Progenitor cell of endocrine pancreas (in vitro differentiated cells): ENCODE measurements at regions not wholly inside any gene's neighbourhood (a gene's known extent, or its start where the extent isn't known, plus 50 kb on each side); places are given as distances from the start of the nearest gene placed in this dataset.

ENCODE experiments used
- DNase-seq: peaks from one replicate; pipeline ENCODE4 v3.0.0; 2021; ENCODE audit warnings: low spot score; ENCODE audit not compliant: unreplicated experiment
- H3K27ac Mint-ChIP-seq: 2 replicates; pipeline ENCODE4 v1.8.0; 2021; ENCODE audit warnings: mild to moderate bottlenecking, moderate library complexity, mixed read lengths
- H3K27me3 Mint-ChIP-seq: 2 replicates; pipeline ENCODE4 v1.8.0; 2021; ENCODE audit warnings: mixed read lengths
- H3K36me3 Mint-ChIP-seq: 2 replicates; pipeline ENCODE4 v1.8.0; 2022; ENCODE audit warnings: mixed read lengths; ENCODE audit not compliant: insufficient read depth
- H3K4me1 Mint-ChIP-seq: 2 replicates; pipeline ENCODE4 v1.8.0; 2021; ENCODE audit warnings: low read depth, mixed read lengths
- H3K4me3 Mint-ChIP-seq: 2 replicates; pipeline ENCODE4 v1.8.0; 2021; ENCODE audit warnings: low read depth, mild to moderate bottlenecking, moderate library complexity, mixed read lengths
- H3K9me3 Mint-ChIP-seq: 2 replicates; pipeline ENCODE4 v1.8.0; 2021; ENCODE audit warnings: low read depth, mixed read lengths
- CTCF ChIP-seq: fragments of 200-600 bp; sonication (generic); IDR thresholded peaks from one replicate; pipeline ENCODE4 v1.5.0; 2021; ENCODE audit warnings: antibody characterized with exemption, mild to moderate bottlenecking; ENCODE audit not compliant: unreplicated experiment

- TF ChIP-seq CTCF = no peak
- peaks cover 10% of the 10 kb centered on the region for H3K27me3 Mint-ChIP-seq
These were observed 248.6 kb upstream of the RUNX1 start for GRCh38 chr21:35297665-35298064.

GRCh38 chr21:35294231-35294898, 245.3 kb upstream of the RUNX1 start:
- no peak for DNase-seq
- no peak for TF ChIP-seq CTCF
- H3K4me3 Mint-ChIP-seq = no peak overlapping the region
- peaks cover 3% of the 10 kb centered on the region for H3K9me3 Mint-ChIP-seq
- H3K27me3 Mint-ChIP-seq = peaks cover 10% of the 10 kb centered on the region
- no peaks in the 10 kb centered on the region for H3K36me3 Mint-ChIP-seq
- H3K27ac Mint-ChIP-seq = peak overlapping the region; percentile 85
- H3K4me1 Mint-ChIP-seq = peaks cover 18% of the 10 kb centered on the region

More at GRCh38 chr21:35297665-35298064, 248.6 kb upstream of the RUNX1 start:
- Mint-ChIP-seq H3K36me3 (no peaks in the 10 kb centered on the region), H3K27ac (no peak overlapping the region), H3K4me3 (no peak overlapping the region), H3K4me1 (peaks cover 18% of the 10 kb centered on the region), H3K9me3 (peaks cover 3% of the 10 kb centered on the region)
- DNase-seq = no peak

- Mint-ChIP-seq H3K9me3 (peaks cover 16% of the 10 kb centered on the region), H3K4me3 (no peak overlapping the region), H3K36me3 (no peaks in the 10 kb centered on the region), H3K27ac (no peak overlapping the region), H3K27me3 (peaks cover 6% of the 10 kb centered on the region), H3K4me1 (peaks cover 18% of the 10 kb centered on the region)
- TF ChIP-seq CTCF = no peak
- no peak for DNase-seq
These were observed 243.0 kb upstream of the RUNX1 start for GRCh38 chr21:35291973-35292627.

- peaks cover 13% of the 10 kb centered on the region for H3K9me3 Mint-ChIP-seq
- peaks cover 17% of the 10 kb centered on the region for H3K4me1 Mint-ChIP-seq
- no peak overlapping the region for H3K27ac Mint-ChIP-seq
- no peak for DNase-seq
- peaks cover 2% of the 10 kb centered on the region for H3K27me3 Mint-ChIP-seq
- no peak for TF ChIP-seq CTCF
- no peaks in the 10 kb centered on the region for H3K36me3 Mint-ChIP-seq
- no peak overlapping the region for H3K4me3 Mint-ChIP-seq
These were observed 241.9 kb upstream of the RUNX1 start for GRCh38 chr21:35291034-35291433.

GRCh38 chr21:35288238-35288637, 239.1 kb upstream of the RUNX1 start:
- Mint-ChIP-seq H3K27ac (no peak overlapping the region), H3K9me3 (peaks cover 13% of the 10 kb centered on the region), H3K4me1 (peaks cover 2% of the 10 kb centered on the region), H3K27me3 (no peaks in the 10 kb centered on the region), H3K36me3 (no peaks in the 10 kb centered on the region), H3K4me3 (no peak overlapping the region)
- no peak for TF ChIP-seq CTCF
- DNase-seq = no peak
